ENCODE measurements at regions not wholly inside any gene's neighbourhood (a gene's known extent, or its start where the extent isn't known, plus 50 kb on each side); places are given as distances from the start of the nearest gene placed in this dataset.
"Not testable (repeated sequence)": the region's sequence is repeated elsewhere in the genome, so short reads cannot be mapped to it uniquely, and the experiment has no call there.

- BruUV-seq (replicated peaks): no TSS peak
- H2BK5ac ChIP-seq (ENCODE audit: low read depth, low read length, poor library complexity, severe bottlenecking): no peak overlapping the region
- DNase-seq (no peak), ATAC-seq (ENCODE audit: low read depth) (no peak)
- H3K4me3 ChIP-seq (ENCODE audit: insufficient read depth, low read depth, low read length): no peak overlapping the region
- H2BK120ac ChIP-seq (ENCODE audit: low read depth, low read length): no peak overlapping the region
- H3K4me2 ChIP-seq (ENCODE audit: low read depth, low read length): no peak overlapping the region
- H3K4me1 ChIP-seq (ENCODE audit: control insufficient read depth, insufficient read depth, low read length): no peaks in the 10 kb centered on the region
- peaks cover 13% of the 10 kb centered on the region for H3K9me3 ChIP-seq (ENCODE audit: control insufficient read depth, insufficient read depth, low read length)
- no peaks in the 10 kb centered on the region for H3K27me3 ChIP-seq (ENCODE audit: control insufficient read depth, insufficient read depth, low read length)
- no peak overlapping the region for H3K9ac ChIP-seq (ENCODE audit: low read depth, low read length)
- H2AK9ac ChIP-seq (replicated peaks; ENCODE audit: low read depth, low read length, poor library complexity): no peak overlapping the region
- H4K5ac ChIP-seq (ENCODE audit: low read depth, low read length): no peak overlapping the region
- POLR2A ChIA-PET (ENCODE audit: unreplicated experiment): no interaction called here
- intact Hi-C loops (cut with micrococcal nuclease): loop anchor here (2.0 kb wide), 1 partner anchor 69 kb away; no protein-coding TSS in a partner anchor
- no peak overlapping the region for H3K56ac ChIP-seq (ENCODE audit: extremely low read depth, insufficient read depth, low read length)
- no peaks in the 10 kb centered on the region for H4K20me1 ChIP-seq (ENCODE audit: insufficient read depth, low read length)
- H2BK20ac ChIP-seq (ENCODE audit: low read depth, low read length): no peak overlapping the region
- CTCF ChIA-PET: interaction anchor here (1.3 kb wide), 1 partner anchor 12 kb away, joined by 3 read pairs; no protein-coding TSS in a partner anchor
- in situ Hi-C loops (cut with MboI; ENCODE audit: low sequenced_read_pairs): no loop called here
- WGBS, 2 experiments (ENCODE audit: extremely low coverage in 2 of 2, insufficient read length in 1 of 2): no CpG with 5 or more reads among the region's 3 CpGs
- H2AFZ ChIP-seq (replicated peaks; ENCODE audit: low read length, poor library complexity): no peak overlapping the region
- no peak overlapping the region for H2AK5ac ChIP-seq (ENCODE audit: low read depth, low read length)
- H4K8ac ChIP-seq (ENCODE audit: low read depth in 2 of 2, low read length in 2 of 2): no peak overlapping the region
- H3K9me1 ChIP-seq (ENCODE audit: insufficient read depth, low read length): no peaks in the 10 kb centered on the region
- H3K4ac ChIP-seq (ENCODE audit: low read depth, low read length): no peak overlapping the region
- no peak overlapping the region for H4K91ac ChIP-seq (ENCODE audit: insufficient read depth, low read depth, low read length)
- TF ChIP-seq USF2 (IDR thresholded peaks at IDR 0.05; ENCODE audit: low read depth, low read length): no peak
- H3K18ac ChIP-seq (ENCODE audit: low read depth, low read length): no peak overlapping the region
- H3K79me1 ChIP-seq (ENCODE audit: low read depth in 1 of 2, low read length in 2 of 2): no peaks in the 10 kb centered on the region
- H3K23ac ChIP-seq (ENCODE audit: low read depth, low read length): no peak overlapping the region
- dilution Hi-C loops (cut with HindIII; ENCODE audit: low sequenced_read_pairs, unreplicated experiment): no loop called here
- no peak overlapping the region for H3K27ac ChIP-seq (ENCODE audit: insufficient read depth, low read length)
- no peak overlapping the region for H2BK15ac ChIP-seq (ENCODE audit: low read depth, low read length)
- no peak overlapping the region for H3K14ac ChIP-seq (replicated peaks; ENCODE audit: low read depth, low read length)
- H3K36me3 ChIP-seq (ENCODE audit: control insufficient read depth, insufficient read depth, low read length): no peaks in the 10 kb centered on the region; the same call in 1 of the 2 replicates
Observed at GRCh38 chr16:65559846-65560245, 438.0 kb upstream of the CDH11 start.

DNA sequence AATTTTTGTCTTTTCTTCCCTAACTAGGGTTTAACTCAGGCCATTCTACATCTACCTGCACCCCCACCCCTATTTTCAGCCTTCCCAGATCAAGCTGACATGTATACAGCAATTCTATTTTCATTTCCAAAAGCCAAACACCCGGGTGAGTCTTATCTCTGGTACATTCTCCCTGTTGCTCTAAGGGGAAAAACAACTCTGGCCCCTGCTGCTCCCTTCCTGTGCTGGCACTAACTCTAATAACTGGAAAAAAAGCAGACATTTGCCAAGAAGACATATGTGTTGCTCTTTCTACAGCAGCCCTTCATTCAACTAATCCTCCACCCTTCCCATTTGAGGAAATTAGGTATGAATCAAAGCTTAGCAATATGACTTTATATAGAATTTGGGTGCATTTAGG, 427.8 kb upstream of the CDH11 start:
- H2AK9ac ChIP-seq (replicated peaks; ENCODE audit: low read depth, low read length, poor library complexity); in situ Hi-C loops (cut with MboI; ENCODE audit: low sequenced_read_pairs); H3K14ac ChIP-seq (replicated peaks; ENCODE audit: low read depth, low read length); H3K27me3 ChIP-seq (ENCODE audit: control insufficient read depth, insufficient read depth, low read length); H4K8ac ChIP-seq (ENCODE audit: low read depth in 2 of 2, low read length in 2 of 2); BruUV-seq (replicated peaks); H2AFZ ChIP-seq (replicated peaks; ENCODE audit: low read length, poor library complexity); H2BK5ac ChIP-seq (ENCODE audit: low read depth, low read length, poor library complexity, severe bottlenecking); H3K4me3 ChIP-seq (ENCODE audit: insufficient read depth, low read depth, low read length); H3K36me3 ChIP-seq (ENCODE audit: control insufficient read depth, insufficient read depth, low read length); H4K91ac ChIP-seq (ENCODE audit: insufficient read depth, low read depth, low read length); H2BK120ac ChIP-seq (ENCODE audit: low read depth, low read length); H3K4me2 ChIP-seq (ENCODE audit: low read depth, low read length); CTCF ChIA-PET; H4K5ac ChIP-seq (ENCODE audit: low read depth, low read length); H3K79me1 ChIP-seq (ENCODE audit: low read depth in 1 of 2, low read length in 2 of 2); DNase-seq; H4K20me1 ChIP-seq (ENCODE audit: insufficient read depth, low read length); intact Hi-C loops (cut with micrococcal nuclease); ATAC-seq (ENCODE audit: low read depth); H3K56ac ChIP-seq (ENCODE audit: extremely low read depth, insufficient read depth, low read length); dilution Hi-C loops (cut with HindIII; ENCODE audit: low sequenced_read_pairs, unreplicated experiment); POLR2A ChIA-PET (ENCODE audit: unreplicated experiment); H3K9ac ChIP-seq (ENCODE audit: low read depth, low read length); H2BK20ac ChIP-seq (ENCODE audit: low read depth, low read length); H3K9me1 ChIP-seq (ENCODE audit: insufficient read depth, low read length); H3K9me3 ChIP-seq (ENCODE audit: control insufficient read depth, insufficient read depth, low read length); H3K23ac ChIP-seq (ENCODE audit: low read depth, low read length): not testable (repeated sequence)
- H3K4me1 ChIP-seq (ENCODE audit: control insufficient read depth, insufficient read depth, low read length): peaks cover 20% of the 10 kb centered on the region
- peak overlapping the region; percentile 70; the same call in 1 of the 2 replicates for H2AK5ac ChIP-seq (ENCODE audit: low read depth, low read length)
- WGBS, 2 experiments (ENCODE audit: extremely low coverage in 2 of 2, insufficient read length in 1 of 2): no CpG with 5 or more reads among the region's 1 CpG
- H3K4ac ChIP-seq (ENCODE audit: low read depth, low read length): peak overlapping the region; percentile 45; the same call in 1 of the 2 replicates
- 0 out of 3 replicates have a peak overlapping the region, but pooled peaks have one; percentile 27 for H2BK15ac ChIP-seq (ENCODE audit: low read depth, low read length)
- peak overlapping the region; percentile 83 for H3K18ac ChIP-seq (ENCODE audit: low read depth, low read length)
- peak overlapping the region; percentile 1; the same call in 1 of the 2 replicates for H3K27ac ChIP-seq (ENCODE audit: insufficient read depth, low read length)
